ENCODE measurements at regions not wholly inside any gene's neighbourhood (a gene's known extent, or its start where the extent isn't known, plus 50 kb on each side); places are given as distances from the start of the nearest gene placed in this dataset.

- H3K36me3 ChIP-seq (replicated peaks in 1 of 2; ENCODE audit: control insufficient read depth in 2 of 2, insufficient read depth in 2 of 2, low read length in 2 of 2), result no peaks in the 10 kb centered on the region
- H3K9me3 ChIP-seq (replicated peaks in 1 of 2; ENCODE audit: control insufficient read depth in 2 of 2, insufficient read depth in 1 of 2, low read depth in 1 of 2, low read length in 2 of 2), result no peaks in the 10 kb centered on the region
- no peak for DNase-seq (ENCODE audit: low spot score)
- no peak overlapping the region for H3K27ac ChIP-seq (replicated peaks; ENCODE audit: low read length)
- H4K91ac ChIP-seq (ENCODE audit: low read depth, low read length, poor library complexity), result no peak overlapping the region
- no peak overlapping the region for H3K4me2 ChIP-seq (ENCODE audit: insufficient read depth, low read length, poor library complexity, severe bottlenecking)
- no peak overlapping the region for H2BK5ac ChIP-seq (ENCODE audit: low read length)
- no peak overlapping the region for H4K8ac ChIP-seq (ENCODE audit: low read depth, low read length)
- H2BK120ac ChIP-seq (ENCODE audit: low read depth, low read length), result no peak overlapping the region
- H2AK5ac ChIP-seq (ENCODE audit: low read depth, low read length), result no peak overlapping the region
- peaks cover 0 to 4% (median 0%) of the 10 kb centered on the region in 3 experiments for H3K27me3 ChIP-seq (ENCODE audit: control insufficient read depth in 3 of 3, insufficient read depth in 3 of 3, low read depth in 1 of 3, low read length in 3 of 3)
- H3K9ac ChIP-seq (ENCODE audit: low read depth, low read length, poor library complexity), result no peak overlapping the region
- H3K4ac ChIP-seq (ENCODE audit: low read length), result no peak overlapping the region
- no peak overlapping the region for H3K4me3 ChIP-seq (ENCODE audit: low read length in 2 of 2)
- no peak overlapping the region for H2AFZ ChIP-seq (ENCODE audit: low read length)
- H3K23ac ChIP-seq (ENCODE audit: low read depth, low read length, poor library complexity), result no peak overlapping the region
- no peak overlapping the region for H2BK15ac ChIP-seq (ENCODE audit: low read length)
- whole genome bisulfite sequencing, 2 donors (ENCODE audit: extremely low coverage in 2 of 2, insufficient read length in 2 of 2, insufficient replicate concordance in 1 of 2), result no CpG with 5 or more reads among the region's 3 CpGs
- H3K18ac ChIP-seq (ENCODE audit: low read length), result no peak overlapping the region
- no peak overlapping the region for H2BK12ac ChIP-seq (ENCODE audit: low read length)
- no peak overlapping the region for H3K14ac ChIP-seq (ENCODE audit: low read length)
- no peaks in the 10 kb centered on the region for H3K79me1 ChIP-seq (ENCODE audit: low read depth, low read length)
- H3K4me1 ChIP-seq (ENCODE audit: control insufficient read depth in 2 of 2, insufficient read depth in 1 of 2, low read depth in 1 of 2, low read length in 2 of 2), result no peaks in the 10 kb centered on the region
Observed at GRCh38 chr10:22158426-22158825, 59.4 kb downstream of the EBLN1 start.

- peaks cover 0 to 4% (median 0%) of the 10 kb centered on the region in 3 experiments for H3K27me3 ChIP-seq (ENCODE audit: control insufficient read depth in 3 of 3, insufficient read depth in 3 of 3, low read depth in 1 of 3, low read length in 3 of 3)
- no CpG with 5 or more reads among the region's 3 CpGs for WGBS, 2 donors (ENCODE audit: extremely low coverage in 2 of 2, insufficient read length in 2 of 2, insufficient replicate concordance in 1 of 2)
- no peak overlapping the region for H4K8ac ChIP-seq (ENCODE audit: low read depth, low read length)
- no peak overlapping the region for H4K91ac ChIP-seq (ENCODE audit: low read depth, low read length, poor library complexity)
- H3K4me1 ChIP-seq (ENCODE audit: control insufficient read depth in 2 of 2, insufficient read depth in 1 of 2, low read depth in 1 of 2, low read length in 2 of 2), result no peaks in the 10 kb centered on the region
- H3K14ac ChIP-seq (ENCODE audit: low read length), result no peak overlapping the region
- no peaks in the 10 kb centered on the region for H3K79me1 ChIP-seq (ENCODE audit: low read depth, low read length)
- H2BK15ac ChIP-seq (ENCODE audit: low read length), result no peak overlapping the region
- H3K4me3 ChIP-seq (ENCODE audit: low read length in 2 of 2), result no peak overlapping the region
- H2BK12ac ChIP-seq (ENCODE audit: low read length), result no peak overlapping the region
- no peak overlapping the region for H3K4me2 ChIP-seq (ENCODE audit: insufficient read depth, low read length, poor library complexity, severe bottlenecking)
- H3K9me3 ChIP-seq (replicated peaks in 1 of 2; ENCODE audit: control insufficient read depth in 2 of 2, insufficient read depth in 1 of 2, low read depth in 1 of 2, low read length in 2 of 2), result no peaks in the 10 kb centered on the region
- no peak for DNase-seq (ENCODE audit: low spot score)
- no peak overlapping the region for H3K27ac ChIP-seq (replicated peaks; ENCODE audit: low read length)
- H3K36me3 ChIP-seq (replicated peaks in 1 of 2; ENCODE audit: control insufficient read depth in 2 of 2, insufficient read depth in 2 of 2, low read length in 2 of 2), result no peaks in the 10 kb centered on the region
- no peak overlapping the region for H2AK5ac ChIP-seq (ENCODE audit: low read depth, low read length)
- no peak overlapping the region for H2BK5ac ChIP-seq (ENCODE audit: low read length)
- H3K4ac ChIP-seq (ENCODE audit: low read length), result no peak overlapping the region
- no peak overlapping the region for H3K23ac ChIP-seq (ENCODE audit: low read depth, low read length, poor library complexity)
- no peak overlapping the region for H3K18ac ChIP-seq (ENCODE audit: low read length)
- no peak overlapping the region for H2BK120ac ChIP-seq (ENCODE audit: low read depth, low read length)
- H2AFZ ChIP-seq (ENCODE audit: low read length), result no peak overlapping the region
- H3K9ac ChIP-seq (ENCODE audit: low read depth, low read length, poor library complexity), result no peak overlapping the region
Observed at GRCh38 chr10:22156750-22157149, 61.1 kb downstream of the EBLN1 start.

DNA sequence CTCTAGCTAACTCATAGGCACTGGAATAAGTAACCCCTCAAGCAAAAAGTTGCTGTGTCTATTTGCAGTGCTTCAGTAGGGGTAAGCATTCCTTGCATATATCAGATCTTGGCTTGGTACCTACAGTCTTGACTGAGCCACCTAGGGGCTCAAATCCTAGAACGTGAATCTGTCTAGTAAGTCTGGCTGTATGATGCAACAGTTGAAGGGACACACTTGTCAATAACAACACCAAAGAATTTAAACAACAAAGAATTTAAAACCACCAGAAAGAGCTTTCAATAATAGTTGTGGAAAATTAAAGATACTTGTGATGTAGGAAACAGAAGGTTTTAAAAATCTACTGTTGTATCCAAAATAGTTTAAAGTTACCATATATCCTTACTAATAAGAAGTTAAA is 65.4 kb downstream of the EBLN1 start:
- no peak overlapping the region for H2BK120ac ChIP-seq (ENCODE audit: low read depth, low read length)
- DNase-seq (ENCODE audit: low spot score), result no peak
- H3K23ac ChIP-seq (ENCODE audit: low read depth, low read length, poor library complexity), result no peak overlapping the region
- H3K4me1 ChIP-seq (ENCODE audit: control insufficient read depth in 2 of 2, insufficient read depth in 1 of 2, low read depth in 1 of 2, low read length in 2 of 2), result no peaks in the 10 kb centered on the region
- no peak overlapping the region for H3K4ac ChIP-seq (ENCODE audit: low read length)
- H2BK5ac ChIP-seq (ENCODE audit: low read length), result no peak overlapping the region
- no peak overlapping the region for H4K91ac ChIP-seq (ENCODE audit: low read depth, low read length, poor library complexity)
- H3K36me3 ChIP-seq (replicated peaks in 1 of 2; ENCODE audit: control insufficient read depth in 2 of 2, insufficient read depth in 2 of 2, low read length in 2 of 2), result no peaks in the 10 kb centered on the region
- no peak overlapping the region for H2BK15ac ChIP-seq (ENCODE audit: low read length)
- H3K27me3 ChIP-seq (ENCODE audit: control insufficient read depth in 3 of 3, insufficient read depth in 3 of 3, low read depth in 1 of 3, low read length in 3 of 3), result no peaks in the 10 kb centered on the region
- H3K4me3 ChIP-seq (ENCODE audit: low read length in 2 of 2), result no peak overlapping the region
- H2BK12ac ChIP-seq (ENCODE audit: low read length), result no peak overlapping the region
- H3K27ac ChIP-seq (replicated peaks; ENCODE audit: low read length), result no peak overlapping the region
- no peaks in the 10 kb centered on the region for H3K9me3 ChIP-seq (replicated peaks in 1 of 2; ENCODE audit: control insufficient read depth in 2 of 2, insufficient read depth in 1 of 2, low read depth in 1 of 2, low read length in 2 of 2)
- WGBS, 2 donors (ENCODE audit: extremely low coverage in 2 of 2, insufficient read length in 2 of 2, insufficient replicate concordance in 1 of 2), result no CpG with 5 or more reads among the region's 1 CpG
- H2AK5ac ChIP-seq (ENCODE audit: low read depth, low read length), result no peak overlapping the region
- no peak overlapping the region for H3K14ac ChIP-seq (ENCODE audit: low read length)
- H4K8ac ChIP-seq (ENCODE audit: low read depth, low read length), result no peak overlapping the region
- no peak overlapping the region for H3K4me2 ChIP-seq (ENCODE audit: insufficient read depth, low read length, poor library complexity, severe bottlenecking)
- H2AFZ ChIP-seq (ENCODE audit: low read length), result no peak overlapping the region
- H3K79me1 ChIP-seq (ENCODE audit: low read depth, low read length), result no peaks in the 10 kb centered on the region
- no peak overlapping the region for H3K9ac ChIP-seq (ENCODE audit: low read depth, low read length, poor library complexity)
- H3K18ac ChIP-seq (ENCODE audit: low read length), result no peak overlapping the region

GRCh38 chr10:22150842-22151241 is 67.0 kb downstream of the EBLN1 start:
- no peaks in the 10 kb centered on the region for H3K36me3 ChIP-seq (replicated peaks in 1 of 2; ENCODE audit: control insufficient read depth in 2 of 2, insufficient read depth in 2 of 2, low read length in 2 of 2)
- no peaks in the 10 kb centered on the region for H3K4me1 ChIP-seq (ENCODE audit: control insufficient read depth in 2 of 2, insufficient read depth in 1 of 2, low read depth in 1 of 2, low read length in 2 of 2)
- WGBS, 2 donors (ENCODE audit: extremely low coverage in 2 of 2, insufficient read length in 2 of 2, insufficient replicate concordance in 1 of 2), result no CpG with 5 or more reads among the region's 1 CpG
- no peak overlapping the region for H3K23ac ChIP-seq (ENCODE audit: low read depth, low read length, poor library complexity)
- DNase-seq (ENCODE audit: low spot score), result no peak
- H3K18ac ChIP-seq (ENCODE audit: low read length), result no peak overlapping the region
- H4K91ac ChIP-seq (ENCODE audit: low read depth, low read length, poor library complexity), result no peak overlapping the region
- H3K4me2 ChIP-seq (ENCODE audit: insufficient read depth, low read length, poor library complexity, severe bottlenecking), result no peak overlapping the region
- no peaks in the 10 kb centered on the region for H3K79me1 ChIP-seq (ENCODE audit: low read depth, low read length)
- no peak overlapping the region for H4K8ac ChIP-seq (ENCODE audit: low read depth, low read length)
- no peak overlapping the region for H2AFZ ChIP-seq (ENCODE audit: low read length)
- H3K9ac ChIP-seq (ENCODE audit: low read depth, low read length, poor library complexity), result no peak overlapping the region
- H3K4ac ChIP-seq (ENCODE audit: low read length), result no peak overlapping the region
- no peak overlapping the region for H2BK120ac ChIP-seq (ENCODE audit: low read depth, low read length)
- H3K4me3 ChIP-seq (ENCODE audit: low read length in 2 of 2), result no peak overlapping the region
- no peak overlapping the region for H3K14ac ChIP-seq (ENCODE audit: low read length)
- H3K9me3 ChIP-seq (replicated peaks in 1 of 2; ENCODE audit: control insufficient read depth in 2 of 2, insufficient read depth in 1 of 2, low read depth in 1 of 2, low read length in 2 of 2), result no peaks in the 10 kb centered on the region
- H2AK5ac ChIP-seq (ENCODE audit: low read depth, low read length), result no peak overlapping the region
- H3K27ac ChIP-seq (replicated peaks; ENCODE audit: low read length), result no peak overlapping the region
- H2BK12ac ChIP-seq (ENCODE audit: low read length), result no peak overlapping the region
- H2BK5ac ChIP-seq (ENCODE audit: low read length), result no peak overlapping the region
- no peaks in the 10 kb centered on the region for H3K27me3 ChIP-seq (ENCODE audit: control insufficient read depth in 3 of 3, insufficient read depth in 3 of 3, low read depth in 1 of 3, low read length in 3 of 3)
- no peak overlapping the region for H2BK15ac ChIP-seq (ENCODE audit: low read length)
